ENCODE measurements at regions not wholly inside any gene's neighbourhood (a gene's known extent, or its start where the extent isn't known, plus 50 kb on each side); places are given as distances from the start of the nearest gene placed in this dataset.
"Not testable (repeated sequence)": the region's sequence is repeated elsewhere in the genome, so short reads cannot be mapped to it uniquely, and the experiment has no call there.

GRCh38 chr15:19987389-19988048, 554.1 kb downstream of the GOLGA6L6 start:
- TF ChIP-seq CTCF (IDR thresholded peaks at IDR 0.05; ENCODE audit: insufficient read depth, low read length, poor library complexity, severe bottlenecking): no peak
- Histone ChIP-seq H3K36me3 (ENCODE audit: control insufficient read depth, insufficient read depth, low read length) (no peaks in the 10 kb centered on the region), H3K4me3 (ENCODE audit: low read depth, low read length) (no peak overlapping the region), H3K27me3 (ENCODE audit: control insufficient read depth, insufficient read depth, low read length) (no peaks in the 10 kb centered on the region)
- no peak for DNase-seq (ENCODE audit: low read depth)

- no peaks in the 10 kb centered on the region for H3K36me3 ChIP-seq (ENCODE audit: control insufficient read depth, insufficient read depth, low read length)
- no peak for TF ChIP-seq CTCF (IDR thresholded peaks at IDR 0.05; ENCODE audit: insufficient read depth, low read length, poor library complexity, severe bottlenecking)
- no peaks in the 10 kb centered on the region for H3K27me3 ChIP-seq (ENCODE audit: control insufficient read depth, insufficient read depth, low read length)
- H3K4me3 ChIP-seq (ENCODE audit: low read depth, low read length): no peak overlapping the region
- DNase-seq (ENCODE audit: low read depth): no peak
Measured at GRCh38 chr15:19984101-19984500, 557.5 kb downstream of the GOLGA6L6 start.

GRCh38 chr15:19974998-19975397, 566.6 kb downstream of the GOLGA6L6 start:
- TF ChIP-seq CTCF (IDR thresholded peaks at IDR 0.05; ENCODE audit: insufficient read depth, low read length, poor library complexity, severe bottlenecking): no peak
- Histone ChIP-seq H3K36me3 (ENCODE audit: control insufficient read depth, insufficient read depth, low read length) (no peaks in the 10 kb centered on the region), H3K27me3 (ENCODE audit: control insufficient read depth, insufficient read depth, low read length) (no peaks in the 10 kb centered on the region), H3K4me3 (ENCODE audit: low read depth, low read length) (no peak overlapping the region)
- no peak for DNase-seq (ENCODE audit: low read depth)

- no peak for TF ChIP-seq CTCF (IDR thresholded peaks at IDR 0.05; ENCODE audit: insufficient read depth, low read length, poor library complexity, severe bottlenecking)
- no peak for DNase-seq (ENCODE audit: low read depth)
- H3K4me3 ChIP-seq (ENCODE audit: low read depth, low read length): no peak overlapping the region
- no peaks in the 10 kb centered on the region for H3K27me3 ChIP-seq (ENCODE audit: control insufficient read depth, insufficient read depth, low read length)
- H3K36me3 ChIP-seq (ENCODE audit: control insufficient read depth, insufficient read depth, low read length): no peaks in the 10 kb centered on the region
Measured at GRCh38 chr15:19973718-19974117, 567.9 kb downstream of the GOLGA6L6 start.

- DNase-seq (ENCODE audit: low read depth): not testable (repeated sequence)
Measured at GRCh38 chr15:19972582-19972981, 569.0 kb downstream of the GOLGA6L6 start.

GRCh38 chr15:19965574-19965973, 576.0 kb downstream of the GOLGA6L6 start:
- not testable (repeated sequence) for H3K27me3 ChIP-seq (ENCODE audit: control insufficient read depth, insufficient read depth, low read length); DNase-seq (ENCODE audit: low read depth); H3K4me3 ChIP-seq (ENCODE audit: low read depth, low read length)

More at GRCh38 chr15:19972582-19972981, 569.0 kb downstream of the GOLGA6L6 start:
- not testable (repeated sequence) for H3K36me3 ChIP-seq (ENCODE audit: control insufficient read depth, insufficient read depth, low read length); H3K27me3 ChIP-seq (ENCODE audit: control insufficient read depth, insufficient read depth, low read length); H3K4me3 ChIP-seq (ENCODE audit: low read depth, low read length)

GRCh38 chr15:19964480-19964879, 577.1 kb downstream of the GOLGA6L6 start:
- H3K36me3 ChIP-seq (ENCODE audit: control insufficient read depth, insufficient read depth, low read length); DNase-seq (ENCODE audit: low read depth); H3K4me3 ChIP-seq (ENCODE audit: low read depth, low read length); H3K27me3 ChIP-seq (ENCODE audit: control insufficient read depth, insufficient read depth, low read length): not testable (repeated sequence)

More at GRCh38 chr15:19965574-19965973, 576.0 kb downstream of the GOLGA6L6 start:
- not testable (repeated sequence) for H3K36me3 ChIP-seq (ENCODE audit: control insufficient read depth, insufficient read depth, low read length)
